GM12878 (cell line): ENCODE measurements at regions not wholly inside any gene's neighbourhood (a gene's known extent, or its start where the extent isn't known, plus 50 kb on each side); places are given as distances from the start of the nearest gene placed in this dataset.

Source experiments
- ATAC-seq: fragments of 200-7000 bp; cut with Tn5 transposase; 3 replicates; pipeline ENCODE4 v1.9.1; 2020; ENCODE audit warnings: mild to moderate bottlenecking, moderate library complexity
- BruUV-seq: library from RNA; stranded (reverse); fragments of 400-500 nt; replicated peaks from 2 replicates; lab custom pipeline; 2021; lab: Mats Ljungman, UMichigan
- CTCF ChIA-PET: fragments of 300-600 bp; sonication (Branson Sonifier 250); formaldehyde crosslinking; extraction: SDS; loops from one replicate; lab custom pipeline; 2021; ENCODE audit warnings: inconsistent platforms; lab: Yijun Ruan, JAX
- POLR2A ChIA-PET: fragments of 350-600 bp; formaldehyde crosslinking; extraction: SDS; loops from one replicate; lab custom pipeline; 2021; ENCODE audit warnings: inconsistent platforms; lab: Charles Lee
- RAD21 ChIA-PET: fragments of 300-600 bp; sonication (Branson Sonifier 250); formaldehyde crosslinking; loops from one replicate; lab custom pipeline; 2023; ENCODE audit warnings: antibody characterized with exemption; ENCODE audit not compliant: unreplicated experiment; lab: Charles Lee
- SMC1A ChIA-PET: fragments of 300-600 bp; sonication (Branson Sonifier 250); formaldehyde crosslinking; loops from one replicate; lab custom pipeline; 2023; ENCODE audit not compliant: unreplicated experiment, uncharacterized antibody; lab: Charles Lee
- DNase-seq: peaks from one replicate; pipeline ENCODE4 v3.0.0-alpha.2; 2011; ENCODE audit warnings: low read depth, low spot score
- FAIRE-seq: peaks from 3 replicates; lab custom pipeline; 2011; peaks lifted over from hg19 to GRCh38; lab: Jason Lieb, UNC
- H2AFZ ChIP-seq: 2 replicates; pipeline ENCODE4 v1.6.0; 2011; ENCODE audit warnings: low read depth, low read length, control low read depth; ENCODE audit not compliant: control insufficient read depth
- H3K27ac ChIP-seq: 2 replicates; pipeline ENCODE4 v1.5.1; 2011; ENCODE audit warnings: control low read depth; ENCODE audit not compliant: control insufficient read depth, insufficient read depth
- H3K27me3 ChIP-seq, 2 experiments: replicated peaks in 1 of 2; 2 replicates each; pipeline versions ENCODE4 v1.6.0 to v1.6.1; 2011; ENCODE audit warnings: low read length in 1 of 2; ENCODE audit not compliant: control insufficient read depth in 2 of 2, insufficient read depth in 2 of 2
- H3K36me3 ChIP-seq, 2 experiments: 2 replicates each; pipeline ENCODE4 v1.5.1; 2011; ENCODE audit warnings: low read length in 1 of 2; ENCODE audit not compliant: control insufficient read depth in 2 of 2, insufficient read depth in 2 of 2
- H3K4me1 ChIP-seq: 2 replicates; pipeline ENCODE4 v1.6.1; 2011; ENCODE audit warnings: mild to moderate bottlenecking, low read length, moderate library complexity, mixed read lengths; ENCODE audit not compliant: control insufficient read depth, insufficient read depth
- H3K4me2 ChIP-seq: 2 replicates; pipeline ENCODE4 v1.6.0; 2011; ENCODE audit warnings: control low read depth; ENCODE audit not compliant: control insufficient read depth, insufficient read depth
- H3K4me3 ChIP-seq: fragments of 200-600 bp; sonication (generic); 2 replicates; pipeline ENCODE4 v1.5.1; 2016
- H3K79me2 ChIP-seq: 2 replicates; pipeline ENCODE4 v1.6.0; 2011; ENCODE audit warnings: low read length; ENCODE audit not compliant: control insufficient read depth, insufficient read depth
- H3K9ac ChIP-seq: 2 replicates; pipeline ENCODE4 v1.8.0; 2011; ENCODE audit warnings: low read length, control low read depth, mixed read lengths; ENCODE audit not compliant: control insufficient read depth, insufficient read depth
- H3K9me3 ChIP-seq: replicated peaks from 3 replicates; pipeline ENCODE4 v1.5.1; 2011; ENCODE audit warnings: mild to moderate bottlenecking, low read length; ENCODE audit not compliant: control insufficient read depth, insufficient read depth
- H4K20me1 ChIP-seq: 2 replicates; pipeline ENCODE4 v1.6.0; 2011; ENCODE audit not compliant: control insufficient read depth, insufficient read depth
- ASH2L ChIP-seq: fragments of 300-600, 200-600 bp; sonication (generic); IDR thresholded peaks from 2 replicates; pipeline ENCODE4 v1.6.1; 2017; ENCODE audit warnings: low read depth, mild to moderate bottlenecking, borderline replicate concordance
- CBX5 ChIP-seq: sonication (generic); IDR thresholded peaks from 2 replicates; pipeline ENCODE4 v1.6.1; 2016; ENCODE audit warnings: low read depth, moderate library complexity, mild to moderate bottlenecking, inconsistent platforms
- E4F1 ChIP-seq: fragments of 450-650 bp; IDR thresholded peaks from 2 replicates; pipeline ENCODE4 v1.6.1; 2018; ENCODE audit warnings: borderline replicate concordance, mild to moderate bottlenecking; ENCODE audit not compliant: partially characterized antibody
- KLF5 ChIP-seq: fragments of 450-650 bp; IDR thresholded peaks from 2 replicates; pipeline ENCODE4 v1.6.1; 2014; ENCODE audit warnings: mild to moderate bottlenecking; ENCODE audit not compliant: partially characterized antibody
- NR2F1 ChIP-seq: fragments of 450-650 bp; conservative IDR thresholded peaks from 2 replicates; pipeline ENCODE4 v1.6.1; 2017; ENCODE audit warnings: mild to moderate bottlenecking
- SIX5 ChIP-seq: IDR thresholded peaks from 2 replicates; pipeline ENCODE4 v1.6.1; 2011; ENCODE audit warnings: mild to moderate bottlenecking, low read depth, low read length, moderate library complexity; ENCODE audit not compliant: severe bottlenecking
- SMARCA5 ChIP-seq: fragments of 450-650 bp; IDR thresholded peaks from 2 replicates; pipeline ENCODE4 v1.6.1; 2017; ENCODE audit warnings: mild to moderate bottlenecking
- SRF ChIP-seq, 2 experiments: IDR thresholded peaks; 2 replicates each; pipeline ENCODE4 v1.6.1; 2011; ENCODE audit warnings: low read depth in 2 of 2, low read length in 2 of 2, mild to moderate bottlenecking in 1 of 2, moderate library complexity in 1 of 2
- USF2 ChIP-seq: IDR thresholded peaks from 2 replicates; pipeline ENCODE4 v1.6.1; 2011; ENCODE audit warnings: low read depth, low read length, improper control_type of control experiment, borderline replicate concordance
- ZNF207 ChIP-seq: fragments of 450-650 bp; IDR thresholded peaks from 2 replicates; pipeline ENCODE4 v1.6.1; 2014; ENCODE audit warnings: antibody characterized with exemption, mild to moderate bottlenecking, borderline replicate concordance
- WGBS: methylation state at CpG from one replicate; pipeline ENCODE4 v1.1.6; 2016; ENCODE audit warnings: low lambda C conversion rate; ENCODE audit not compliant: insufficient replicate concordance, insufficient coverage; ENCODE audit errors: missing lambda C conversion rate; 5-methylcytosine and 5-hydroxymethylcytosine counted together
- in situ Hi-C: fragments of 300-500 bp; cut with MboI; formaldehyde crosslinking; loops from 9 replicates; pipeline ENCODE4 v1.14.3; 2018; ENCODE audit warnings: mixed read lengths
- intact Hi-C: fragments of 100-400 bp; cut with micrococcal nuclease; formaldehyde crosslinking; loops from one replicate; pipeline ENCODE4 v1.14.2; 2022; ENCODE audit not compliant: unreplicated experiment

- BruUV-seq: no TSS peak
- Histone ChIP-seq H3K27ac (no peak overlapping the region), H3K9ac (no peak overlapping the region), H3K4me2 (no peak overlapping the region), H3K27me3 (no peaks in the 10 kb centered on the region), H3K36me3 (no peaks in the 10 kb centered on the region), H3K4me3 (no peak overlapping the region), H3K79me2 (no peaks in the 10 kb centered on the region), H4K20me1 (no peaks in the 10 kb centered on the region), H2AFZ (no peak overlapping the region), H3K9me3 (no peaks in the 10 kb centered on the region), H3K4me1 (no peaks in the 10 kb centered on the region)
- in situ Hi-C loops (no loop called here), intact Hi-C loops (no loop called here)
- SMC1A ChIA-PET: interaction anchor here (0.6 kb wide), 1 partner anchor 64 kb away, joined by 5 read pairs; no protein-coding TSS in a partner anchor
- POLR2A ChIA-PET: no interaction called here
- RAD21 ChIA-PET: no interaction called here
- FAIRE-seq (no peak), ATAC-seq (no peak), DNase-seq (no peak)
- CTCF ChIA-PET: no interaction called here
- no peak for TF ChIP-seq KLF5
- TF ChIP-seq SRF (IDR thresholded peaks at IDR 0.05; ENCODE audit: low read depth in 2 of 2, low read length in 2 of 2): no peak
- TF ChIP-seq CBX5: no peak
- TF ChIP-seq ZNF207: no peak
- TF ChIP-seq E4F1: no peak
- no peak for TF ChIP-seq ASH2L
- no peak for TF ChIP-seq NR2F1
- TF ChIP-seq USF2: no peak
- TF ChIP-seq SMARCA5: no peak
- TF ChIP-seq SIX5: no peak
- WGBS: 60% methylated on average over 3 of the region's 7 CpGs
Measured at GRCh38 chrX:20686256-20686655, 419.5 kb upstream of the RPS6KA3 start.
